Mesothelial cell of epicardium (in vitro differentiated cells): ENCODE measurements at regions not wholly inside any gene's neighbourhood (a gene's known extent, or its start where the extent isn't known, plus 50 kb on each side); places are given as distances from the start of the nearest gene placed in this dataset.
"Not testable (repeated sequence)": the region's sequence is repeated elsewhere in the genome, so short reads cannot be mapped to it uniquely, and the experiment has no call there.

Source experiments
- DNase-seq, 2 experiments: peaks; one replicate each; pipeline ENCODE4 v3.0.0; 2021; ENCODE audit warnings: low spot score in 2 of 2; ENCODE audit not compliant: unreplicated experiment in 2 of 2
- H3K27ac Mint-ChIP-seq: 2 replicates; pipeline ENCODE4 v1.8.0; 2021; ENCODE audit warnings: mixed read lengths
- H3K27me3 Mint-ChIP-seq: 2 replicates; pipeline ENCODE4 v1.8.0; 2021; ENCODE audit warnings: low read depth, mixed read lengths
- H3K36me3 Mint-ChIP-seq: 2 replicates; pipeline ENCODE4 v1.8.0; 2021; ENCODE audit warnings: mixed read lengths
- H3K4me1 Mint-ChIP-seq: 2 replicates; pipeline ENCODE4 v1.8.0; 2021; ENCODE audit warnings: mixed read lengths
- H3K4me3 Mint-ChIP-seq: 2 replicates; pipeline ENCODE4 v1.8.0; 2021; ENCODE audit warnings: mild to moderate bottlenecking, moderate library complexity, mixed read lengths
- H3K9me3 Mint-ChIP-seq: 2 replicates; pipeline ENCODE4 v1.8.0; 2021; ENCODE audit warnings: mixed read lengths
- CTCF ChIP-seq: fragments of 200-600 bp; sonication (generic); IDR thresholded peaks from one replicate; pipeline ENCODE4 v1.5.0; 2021; ENCODE audit warnings: antibody characterized with exemption; ENCODE audit not compliant: unreplicated experiment

GRCh38 chr7:156012412-156012811 lies 200.1 kb upstream of the SHH start:
- Mint-ChIP-seq H3K4me1 (no peaks in the 10 kb centered on the region), H3K9me3 (peaks cover 32% of the 10 kb centered on the region), H3K27me3 (no peaks in the 10 kb centered on the region), H3K27ac (no peak overlapping the region), H3K36me3 (no peaks in the 10 kb centered on the region), H3K4me3 (no peak overlapping the region)
- no peak for TF ChIP-seq CTCF
- no peak for DNase-seq

GRCh38 chr7:156009569-156009968 lies 197.3 kb upstream of the SHH start:
- no peak for DNase-seq
- no peaks in the 10 kb centered on the region for H3K4me1 Mint-ChIP-seq

DNA sequence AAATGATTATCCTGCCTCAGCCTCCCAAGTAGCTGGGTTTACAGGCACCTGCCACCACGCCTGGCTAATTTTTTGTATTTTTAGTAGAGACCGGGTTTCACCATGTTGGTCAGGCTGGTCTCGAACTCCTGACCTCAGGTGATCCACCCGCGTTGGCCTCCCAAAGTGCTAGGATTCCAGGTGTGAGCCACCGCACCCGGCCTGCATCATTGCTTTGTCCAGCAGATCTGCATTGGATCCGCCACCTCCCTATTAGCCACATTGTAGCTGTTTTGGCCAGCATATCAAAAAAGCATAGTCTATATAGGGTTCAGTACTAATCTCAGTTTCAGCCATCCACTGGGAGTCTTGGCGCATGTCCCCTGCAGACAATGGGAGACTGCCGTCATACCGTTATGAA lies 194.6 kb upstream of the SHH start:
- H3K9me3 Mint-ChIP-seq, result peaks cover 24% of the 10 kb centered on the region
- DNase-seq, H3K27me3 Mint-ChIP-seq, H3K4me3 Mint-ChIP-seq, H3K27ac Mint-ChIP-seq, H3K36me3 Mint-ChIP-seq, H3K4me1 Mint-ChIP-seq: not testable (repeated sequence)

More at GRCh38 chr7:156009569-156009968, 197.3 kb upstream of the SHH start:
- Mint-ChIP-seq H3K4me3 (no peak overlapping the region), H3K27me3 (peaks cover 2% of the 10 kb centered on the region), H3K27ac (no peak overlapping the region), H3K9me3 (peaks cover 33% of the 10 kb centered on the region), H3K36me3 (no peaks in the 10 kb centered on the region)
- TF ChIP-seq CTCF, result no peak

DNA sequence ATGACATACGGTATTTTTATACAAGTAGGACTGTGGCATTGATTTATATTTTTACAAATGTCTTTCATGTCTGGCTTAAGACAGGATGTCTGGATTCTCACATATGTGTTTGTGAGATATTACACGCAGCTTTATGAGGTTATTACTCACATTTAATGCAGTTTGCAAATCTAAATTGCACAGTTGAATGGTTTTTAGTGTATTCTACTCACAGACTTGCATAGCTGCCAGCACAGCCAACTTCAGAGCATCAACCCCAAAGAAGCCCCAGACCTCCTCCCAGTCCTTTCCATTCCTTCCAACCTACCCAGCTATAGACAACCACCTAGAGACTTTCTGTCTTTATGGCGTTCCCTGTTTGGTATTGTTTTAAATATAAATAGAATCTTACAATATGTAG lies 193.8 kb upstream of the SHH start:
- Mint-ChIP-seq H3K36me3 (no peaks in the 10 kb centered on the region), H3K27ac (no peak overlapping the region), H3K4me1 (no peaks in the 10 kb centered on the region), H3K4me3 (no peak overlapping the region), H3K27me3 (peaks cover 2% of the 10 kb centered on the region), H3K9me3 (peaks cover 24% of the 10 kb centered on the region)
- no peak for DNase-seq
- TF ChIP-seq CTCF, result no peak

DNA sequence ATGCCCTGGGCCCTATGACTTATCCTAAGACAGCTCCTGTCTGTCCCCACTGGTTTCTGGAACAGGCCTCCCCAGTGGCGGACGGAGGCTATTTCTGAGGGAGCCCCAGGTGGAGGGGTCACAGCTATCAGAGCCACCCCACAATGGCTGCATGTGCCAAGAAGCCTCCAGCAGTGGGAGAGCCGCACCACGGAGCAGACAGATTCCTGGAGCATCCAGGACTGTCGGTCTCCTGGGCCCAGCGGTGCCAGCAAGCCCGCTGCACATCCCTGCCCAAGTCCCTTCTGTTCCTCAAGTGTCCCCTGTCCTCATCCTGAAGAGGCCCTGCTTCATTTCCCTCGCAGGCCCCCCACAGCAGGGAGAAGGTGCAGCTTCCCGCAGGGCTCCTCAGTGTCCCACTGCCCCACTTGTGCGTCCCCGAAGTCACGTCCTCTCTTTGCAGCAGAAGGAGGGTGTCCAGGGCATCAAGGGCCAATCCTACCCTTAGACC lies 193.0 kb upstream of the SHH start:
- H3K4me1 Mint-ChIP-seq, result no peaks in the 10 kb centered on the region

More for the DNA sequence above, 193.0 kb upstream of the SHH start:
- no peak for TF ChIP-seq CTCF
- DNase-seq, result no peak
- no peak overlapping the region for H3K27ac Mint-ChIP-seq
- H3K36me3 Mint-ChIP-seq, result no peaks in the 10 kb centered on the region
- H3K4me3 Mint-ChIP-seq, result no peak overlapping the region
- H3K27me3 Mint-ChIP-seq, result peaks cover 2% of the 10 kb centered on the region
- H3K9me3 Mint-ChIP-seq, result peaks cover 20% of the 10 kb centered on the region
